HepG2 (cell line): ENCODE measurements at regions not wholly inside any gene's neighbourhood (a gene's known extent, or its start where the extent isn't known, plus 50 kb on each side); places are given as distances from the start of the nearest gene placed in this dataset.
A peak's percentile ranks its signal among the peaks of the same experiment; 100 is the strongest.

Source experiments
- ATAC-seq: fragments of 200-7000 bp; cut with Tn5 transposase; 3 replicates; pipeline ENCODE4 v1.9.1; 2020; ENCODE audit warnings: mild to moderate bottlenecking, moderate library complexity
- BruUV-seq: library from RNA; stranded (reverse); fragments of 400-500 nt; replicated peaks from 2 replicates; lab custom pipeline; 2021; lab: Mats Ljungman, UMichigan
- CTCF ChIA-PET: fragments of 300-600 bp; formaldehyde crosslinking; extraction: SDS; loops from one replicate; lab custom pipeline; 2021; ENCODE audit warnings: low total read pairs, inconsistent platforms, low intra/inter-chr PET ratio; lab: Yijun Ruan, JAX
- POLR2A ChIA-PET: fragments of 350-600 bp; sonication (Branson Sonifier 250); formaldehyde crosslinking; loops from one replicate; lab custom pipeline; 2020; ENCODE audit warnings: antibody characterized with exemption, inconsistent platforms; lab: Yijun Ruan, JAX
- DNase-seq: peaks from one replicate; pipeline ENCODE4 v3.0.0-alpha.2; 2015; ENCODE audit warnings: low spot score
- FAIRE-seq: peaks from 3 replicates; lab custom pipeline; 2011; peaks lifted over from hg19 to GRCh38; lab: Jason Lieb, UNC
- H2AFZ ChIP-seq: one replicate; pipeline ENCODE4 v1.6.1; 2011; ENCODE audit warnings: low read length, inconsistent platforms
- H3K27ac ChIP-seq: fragments of 300-600 bp; 3 replicates; pipeline ENCODE4 v1.8.0; 2011; ENCODE audit warnings: mixed run types, mild to moderate bottlenecking, mixed read lengths, low read length, inconsistent platforms; ENCODE audit not compliant: insufficient read depth; ENCODE audit errors: extremely low read length
- H3K27me3 ChIP-seq, 2 experiments: fragments of 200-600 bp in 1 of 2; 2 replicates in 1 of 2; 3 replicates in 1 of 2; pipeline versions ENCODE4 v1.6.0 to v1.8.0; 2011; ENCODE audit warnings: low read length in 2 of 2, mild to moderate bottlenecking in 2 of 2, moderate library complexity in 2 of 2, inconsistent platforms in 1 of 2; ENCODE audit not compliant: insufficient read depth in 2 of 2, control insufficient read depth in 1 of 2
- H3K36me3 ChIP-seq, 2 experiments: fragments of 200-600 bp in 1 of 2; replicated peaks in 1 of 2; 2 replicates in 1 of 2; 3 replicates in 1 of 2; pipeline versions ENCODE4 v1.5.1 to v1.8.0; 2011; ENCODE audit warnings: low read length in 2 of 2, inconsistent platforms in 1 of 2; ENCODE audit not compliant: insufficient read depth in 2 of 2, control insufficient read depth in 1 of 2
- H3K4me1 ChIP-seq: 2 replicates; pipeline ENCODE4 v1.5.1; 2012; ENCODE audit warnings: low read length, inconsistent platforms; ENCODE audit not compliant: insufficient read depth
- H3K4me2 ChIP-seq: 2 replicates; pipeline ENCODE4 v1.6.0; 2011; ENCODE audit warnings: low read depth, low read length, inconsistent platforms
- H3K4me3 ChIP-seq, 3 experiments: fragments of 200-600 bp in 1 of 3; sonication (generic), shearing (Covaris generic) in 1 of 3; replicated peaks in 1 of 3; 2 replicates each; pipeline ENCODE4 v1.5.1; 2011 to 2016; ENCODE audit warnings: low read length in 3 of 3, inconsistent platforms in 2 of 3, low read depth in 2 of 3, mild to moderate bottlenecking in 2 of 3, control low read depth in 1 of 3, mixed read lengths in 1 of 3; ENCODE audit not compliant: insufficient read depth in 1 of 3
- H3K79me2 ChIP-seq: one replicate; pipeline ENCODE4 v1.6.1; 2011; ENCODE audit warnings: low read length, inconsistent platforms; ENCODE audit not compliant: insufficient read depth
- H3K9ac ChIP-seq: 2 replicates; pipeline ENCODE4 v1.6.0; 2011; ENCODE audit warnings: mild to moderate bottlenecking, low read depth, low read length, inconsistent platforms; ENCODE audit not compliant: insufficient read depth
- H3K9me3 ChIP-seq: 2 replicates; pipeline ENCODE4 v1.5.1; 2012; ENCODE audit warnings: mild to moderate bottlenecking, low read length
- H4K20me1 ChIP-seq: 2 replicates; pipeline ENCODE4 v1.6.0; 2011; ENCODE audit warnings: inconsistent platforms, mild to moderate bottlenecking, low read length, moderate library complexity; ENCODE audit not compliant: insufficient read depth
- FOXA3 ChIP-seq: IDR thresholded peaks from 2 replicates; pipeline ENCODE4 v1.6.1; 2016; ENCODE audit warnings: missing genetic modification reagents, missing compliant biosample characterization
- HNF4A ChIP-seq: sonication (generic); formaldehyde crosslinking; IDR thresholded peaks from 2 replicates; pipeline ENCODE4 v1.4.0; 2020; ENCODE audit warnings: missing genetic modification reagents
- MIXL1 ChIP-seq: IDR thresholded peaks from 2 replicates; pipeline ENCODE4 v1.6.1; 2016
- RBM22 ChIP-seq: fragments of 200-400 bp; formaldehyde crosslinking; optimal IDR thresholded peaks from 2 replicates; pipeline ENCODE3; 2017; ENCODE audit warnings: mild to moderate bottlenecking, low read length, moderate library complexity
- ZFX ChIP-seq: sonication (generic); formaldehyde crosslinking; IDR thresholded peaks from 2 replicates; pipeline ENCODE4 v1.4.0; 2020; ENCODE audit warnings: mild to moderate bottlenecking, low read depth, missing genetic modification reagents, moderate library complexity
- ZMYM4 ChIP-seq: sonication (generic); formaldehyde crosslinking; IDR thresholded peaks from 2 replicates; pipeline ENCODE4 v1.8.1; 2023; ENCODE audit warnings: mild to moderate bottlenecking, missing genetic modification reagents
- ZNF878 ChIP-seq: sonication (generic); formaldehyde crosslinking; IDR thresholded peaks from 2 replicates; pipeline ENCODE4 v1.8.1; 2023; ENCODE audit warnings: mild to moderate bottlenecking, missing genetic modification reagents, moderate library complexity
- WGBS: methylation state at CpG from one replicate; pipeline ENCODE4 v1.1.6; 2017; ENCODE audit warnings: low lambda C conversion rate; 5-methylcytosine and 5-hydroxymethylcytosine counted together
- in situ Hi-C: cut with HindIII; loops from 2 replicates; pipeline ENCODE4 v1.10.0; 2017; ENCODE audit warnings: low pct_unique_long_range_greater_than_20kb; ENCODE audit not compliant: extremely low pct_ligation_motif_present
- intact Hi-C: fragments of 100-400 bp; cut with micrococcal nuclease; formaldehyde crosslinking; loops from one replicate; pipeline ENCODE4 v1.10.0; 2022; ENCODE audit not compliant: unreplicated experiment

DNA sequence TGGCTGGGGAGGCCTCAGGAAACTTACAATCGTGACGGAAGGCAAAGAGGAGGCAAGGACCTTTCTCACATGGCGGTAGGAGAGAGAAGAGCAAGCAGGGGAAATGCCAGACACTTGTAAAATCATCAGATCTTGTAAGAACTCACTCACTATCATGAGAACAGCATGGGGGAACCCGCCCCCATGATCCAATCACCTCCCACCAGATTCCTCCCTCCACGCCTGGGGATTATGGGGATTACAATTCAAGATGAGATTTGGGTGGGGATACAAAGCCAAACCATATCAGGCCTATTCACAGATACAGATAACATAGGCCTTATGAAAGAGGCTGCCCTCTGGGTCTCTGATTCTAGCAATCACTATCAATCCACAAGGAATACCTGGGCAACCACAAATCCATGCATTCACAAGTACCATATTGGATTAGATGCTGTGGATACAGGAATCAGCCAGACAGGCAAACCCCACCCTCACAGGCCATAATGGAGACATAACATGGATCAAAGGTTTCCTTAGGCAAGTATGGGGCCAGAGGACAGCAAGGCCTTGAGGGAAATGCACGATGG is 284.9 kb downstream of the SOX9 start:
- H4K20me1 ChIP-seq: no peaks in the 10 kb centered on the region
- FAIRE-seq (no peak), DNase-seq (no peak)
- H3K4me1 ChIP-seq: peaks cover 100% of the 10 kb centered on the region
- peaks cover 50% of the 10 kb centered on the region for H3K79me2 ChIP-seq
- peaks cover 2 to 6% of the 10 kb centered on the region in 2 experiments for H3K36me3 ChIP-seq
- no TSS peak for BruUV-seq
- in situ Hi-C loops: no loop called here
- no peak overlapping the region for H2AFZ ChIP-seq
- H3K4me3 ChIP-seq: no peak overlapping the region
- no peak overlapping the region for H3K9ac ChIP-seq
- no peaks in the 10 kb centered on the region for H3K9me3 ChIP-seq
- no peaks in the 10 kb centered on the region for H3K27me3 ChIP-seq
- 90% methylated on average over 6 of the region's 6 CpGs for WGBS
- TF ChIP-seq FOXA3 (CRISPR knock-in tag) (no peak), HNF4A (CRISPR knock-in tag) (peak; percentile 41; the same call in 1 of the 2 replicates), ZFX (CRISPR knock-in tag) (0 out of 2 replicates have a peak, but pooled peaks have one; percentile 28), ZMYM4 (0 out of 2 replicates have a peak, but pooled peaks have one; percentile 24), MIXL1 (CRISPR knock-in tag) (no peak)
- TF ChIP-seq, all 625 proteins: peak for 3
- ChIA-PET CTCF (no interaction called here), POLR2A (interaction anchor here (1.6 to 2.1 kb wide), 2 partner anchors 8 to 285 kb away, joined by 9 to 18 read pairs; partner anchors contain the start of gene SOX9)
- no peak overlapping the region for H3K4me2 ChIP-seq
- no peak for ATAC-seq
- intact Hi-C loops: no loop called here
- H3K27ac ChIP-seq: peak overlapping the region; percentile 98

DNA sequence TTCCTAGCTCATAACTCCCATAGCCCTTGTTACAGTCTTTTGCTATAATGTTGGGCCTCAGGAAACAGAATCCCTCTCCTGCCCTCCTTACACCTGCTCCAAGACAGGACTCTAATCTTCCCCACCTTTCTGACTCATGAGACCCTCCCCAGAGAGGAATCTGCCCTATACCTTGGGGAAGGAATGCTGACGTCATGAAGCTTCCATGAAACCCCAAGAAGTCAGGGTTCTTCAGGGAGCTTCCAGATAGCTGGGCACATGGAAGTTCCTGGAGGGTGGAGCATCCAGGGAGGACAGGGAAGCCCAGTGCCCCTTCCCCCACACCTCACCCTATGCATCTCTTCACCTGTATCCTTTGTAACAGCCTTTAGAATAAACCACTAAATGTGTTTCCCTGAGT is 285.7 kb downstream of the SOX9 start:
- POLR2A ChIA-PET: interaction anchor here (2.1 to 2.9 kb wide), 2 partner anchors 16 to 286 kb away, joined by 9 read pairs; partner anchors contain the start of gene SOX9
- Histone ChIP-seq H4K20me1 (no peaks in the 10 kb centered on the region), H3K4me2 (no peak overlapping the region), H2AFZ (no peak overlapping the region), H3K9ac (no peak overlapping the region), H3K9me3 (no peaks in the 10 kb centered on the region), H3K27me3 (no peaks in the 10 kb centered on the region), H3K4me1 (peaks cover 100% of the 10 kb centered on the region), H3K27ac (no peak overlapping the region)
- WGBS: 95% methylated on average over 1 of the region's 1 CpG
- ATAC-seq (no peak), DNase-seq (no peak)
- in situ Hi-C loops: no loop called here
- TF ChIP-seq ZNF878 (CRISPR knock-in tag) (no peak), RBM22 (peak; percentile 82)
- TF ChIP-seq, all 625 proteins: peak for 1
- FAIRE-seq: no peak
- Histone ChIP-seq H3K36me3 (peaks cover 2 to 6% of the 10 kb centered on the region in 2 experiments), H3K79me2 (peaks cover 50% of the 10 kb centered on the region), H3K4me3 (no peak overlapping the region)
- CTCF ChIA-PET: no interaction called here
- BruUV-seq: no TSS peak
- intact Hi-C loops: no loop called here
